ENCODE measurements at regions not wholly inside any gene's neighbourhood (a gene's known extent, or its start where the extent isn't known, plus 50 kb on each side); places are given as distances from the start of the nearest gene placed in this dataset.

GRCh38 chrX:128310912-128311311 is 258.7 kb upstream of the ACTRT1 start:
- H3K27me3 ChIP-seq (ENCODE audit: low read length) = no peaks in the 10 kb centered on the region
- no peak overlapping the region for H3K9ac ChIP-seq (ENCODE audit: low read length)
- TF ChIP-seq EZH2 (IDR thresholded peaks at IDR 0.05; ENCODE audit: low read length, unreplicated experiment) (no peak), CTCF (conservative IDR thresholded peaks at IDR 0.05; ENCODE audit: low read depth, low read length) (no peak), EZH2phosphoT487 (IDR thresholded peaks at IDR 0.05; ENCODE audit: borderline replicate concordance, low read length) (no peak)
- DNase-seq = no peak
- no peaks in the 10 kb centered on the region for H4K20me1 ChIP-seq (ENCODE audit: low read length)
- H3K36me3 ChIP-seq (ENCODE audit: low read depth, low read length) = no peaks in the 10 kb centered on the region
- BruUV-seq (replicated peaks) = no TSS peak
- intact Hi-C loops (cut with micrococcal nuclease) = no loop called here
- no peak overlapping the region for H3K4me2 ChIP-seq (ENCODE audit: low read length)
- no peaks in the 10 kb centered on the region for H3K9me3 ChIP-seq (ENCODE audit: low read length)
- no peaks in the 10 kb centered on the region for H3F3A ChIP-seq (ENCODE audit: low read length, unreplicated experiment)
- H3K27ac ChIP-seq (ENCODE audit: low read length) = no peak overlapping the region
- ATAC-seq = no peak
- ChIA-PET CTCF (no interaction called here), POLR2A (ENCODE audit: unreplicated experiment) (no interaction called here)
- H3K79me2 ChIP-seq (ENCODE audit: low read length) = no peaks in the 10 kb centered on the region
- no peaks in the 10 kb centered on the region for H3K4me1 ChIP-seq (ENCODE audit: insufficient read depth, low read length)
- H2AFZ ChIP-seq (ENCODE audit: low read length) = no peak overlapping the region
- no peak overlapping the region for H3K4me3 ChIP-seq (ENCODE audit: low read length)
- no peaks in the 10 kb centered on the region for H3K9me2 ChIP-seq (replicated peaks; ENCODE audit: low read length)

GRCh38 chrX:128309311-128309710 is 257.1 kb upstream of the ACTRT1 start:
- intact Hi-C loops (cut with micrococcal nuclease) = no loop called here
- no peak overlapping the region for H3K9ac ChIP-seq (ENCODE audit: low read length)
- H4K20me1 ChIP-seq (ENCODE audit: low read length) = no peaks in the 10 kb centered on the region
- H2AFZ ChIP-seq (ENCODE audit: low read length) = no peak overlapping the region
- DNase-seq (no peak), ATAC-seq (no peak)
- H3K9me2 ChIP-seq (replicated peaks; ENCODE audit: low read length) = no peaks in the 10 kb centered on the region
- H3K4me2 ChIP-seq (ENCODE audit: low read length) = no peak overlapping the region
- no peaks in the 10 kb centered on the region for H3K9me3 ChIP-seq (ENCODE audit: low read length)
- no peaks in the 10 kb centered on the region for H3K36me3 ChIP-seq (ENCODE audit: low read depth, low read length)
- no peaks in the 10 kb centered on the region for H3F3A ChIP-seq (ENCODE audit: low read length, unreplicated experiment)
- TF ChIP-seq EZH2 (IDR thresholded peaks at IDR 0.05; ENCODE audit: low read length, unreplicated experiment) (no peak), EZH2phosphoT487 (IDR thresholded peaks at IDR 0.05; ENCODE audit: borderline replicate concordance, low read length) (no peak), CTCF (conservative IDR thresholded peaks at IDR 0.05; ENCODE audit: low read depth, low read length) (no peak)
- H3K4me3 ChIP-seq (ENCODE audit: low read length) = no peak overlapping the region
- no peaks in the 10 kb centered on the region for H3K79me2 ChIP-seq (ENCODE audit: low read length)
- ChIA-PET CTCF (no interaction called here), POLR2A (ENCODE audit: unreplicated experiment) (no interaction called here)
- no peaks in the 10 kb centered on the region for H3K27me3 ChIP-seq (ENCODE audit: low read length)
- no peak overlapping the region for H3K27ac ChIP-seq (ENCODE audit: low read length)
- no TSS peak for BruUV-seq (replicated peaks)
- H3K4me1 ChIP-seq (ENCODE audit: insufficient read depth, low read length) = no peaks in the 10 kb centered on the region

GRCh38 chrX:128294198-128294597 is 242.0 kb upstream of the ACTRT1 start:
- H3K27me3 ChIP-seq (ENCODE audit: low read length) = no peaks in the 10 kb centered on the region
- H3K9me3 ChIP-seq (ENCODE audit: low read length) = no peaks in the 10 kb centered on the region
- ChIA-PET CTCF (no interaction called here), POLR2A (ENCODE audit: unreplicated experiment) (no interaction called here)
- no peak overlapping the region for H3K9ac ChIP-seq (ENCODE audit: low read length)
- no peaks in the 10 kb centered on the region for H4K20me1 ChIP-seq (ENCODE audit: low read length)
- H3K4me1 ChIP-seq (ENCODE audit: insufficient read depth, low read length) = no peaks in the 10 kb centered on the region
- no peak overlapping the region for H3K4me3 ChIP-seq (ENCODE audit: low read length)
- H2AFZ ChIP-seq (ENCODE audit: low read length) = no peak overlapping the region
- no peak overlapping the region for H3K27ac ChIP-seq (ENCODE audit: low read length)
- H3K4me2 ChIP-seq (ENCODE audit: low read length) = no peak overlapping the region
- no peak for DNase-seq
- TF ChIP-seq CTCF (conservative IDR thresholded peaks at IDR 0.05; ENCODE audit: low read depth, low read length) (no peak), EZH2phosphoT487 (IDR thresholded peaks at IDR 0.05; ENCODE audit: borderline replicate concordance, low read length) (no peak), EZH2 (IDR thresholded peaks at IDR 0.05; ENCODE audit: low read length, unreplicated experiment) (no peak)
- no peaks in the 10 kb centered on the region for H3K79me2 ChIP-seq (ENCODE audit: low read length)
- ATAC-seq = no peak
- BruUV-seq (replicated peaks) = no TSS peak
- H3K9me2 ChIP-seq (replicated peaks; ENCODE audit: low read length) = no peaks in the 10 kb centered on the region
- no peaks in the 10 kb centered on the region for H3K36me3 ChIP-seq (ENCODE audit: low read depth, low read length)
- intact Hi-C loops (cut with micrococcal nuclease) = no loop called here
- no peaks in the 10 kb centered on the region for H3F3A ChIP-seq (ENCODE audit: low read length, unreplicated experiment)
